ENCODE measurements at regions not wholly inside any gene's neighbourhood (a gene's known extent, or its start where the extent isn't known, plus 50 kb on each side); places are given as distances from the start of the nearest gene placed in this dataset.
"Not testable (repeated sequence)": the region's sequence is repeated elsewhere in the genome, so short reads cannot be mapped to it uniquely, and the experiment has no call there.

DNA sequence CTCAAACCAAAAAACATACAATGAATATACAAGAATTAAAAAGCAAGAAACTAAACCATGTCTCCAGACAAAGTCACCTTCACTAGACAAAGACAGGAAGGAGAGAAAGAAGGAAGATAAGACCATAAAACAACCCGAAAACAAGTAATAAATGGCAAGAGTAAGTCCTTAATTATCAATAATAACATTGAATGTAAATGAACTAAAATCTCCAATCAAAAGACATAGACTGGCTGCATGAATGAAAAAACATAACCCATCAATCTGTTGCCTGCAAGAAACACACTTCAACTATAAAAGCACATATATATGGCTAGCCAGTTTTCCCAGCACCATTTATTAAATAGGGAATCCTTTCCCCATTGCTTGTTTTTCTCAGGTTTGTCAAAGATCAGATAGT, 100.8 kb upstream of the SAMSN1 start:
- TF ChIP-seq POLR2A (IDR thresholded peaks at IDR 0.05): no peak
- TF ChIP-seq, protein P1, sequence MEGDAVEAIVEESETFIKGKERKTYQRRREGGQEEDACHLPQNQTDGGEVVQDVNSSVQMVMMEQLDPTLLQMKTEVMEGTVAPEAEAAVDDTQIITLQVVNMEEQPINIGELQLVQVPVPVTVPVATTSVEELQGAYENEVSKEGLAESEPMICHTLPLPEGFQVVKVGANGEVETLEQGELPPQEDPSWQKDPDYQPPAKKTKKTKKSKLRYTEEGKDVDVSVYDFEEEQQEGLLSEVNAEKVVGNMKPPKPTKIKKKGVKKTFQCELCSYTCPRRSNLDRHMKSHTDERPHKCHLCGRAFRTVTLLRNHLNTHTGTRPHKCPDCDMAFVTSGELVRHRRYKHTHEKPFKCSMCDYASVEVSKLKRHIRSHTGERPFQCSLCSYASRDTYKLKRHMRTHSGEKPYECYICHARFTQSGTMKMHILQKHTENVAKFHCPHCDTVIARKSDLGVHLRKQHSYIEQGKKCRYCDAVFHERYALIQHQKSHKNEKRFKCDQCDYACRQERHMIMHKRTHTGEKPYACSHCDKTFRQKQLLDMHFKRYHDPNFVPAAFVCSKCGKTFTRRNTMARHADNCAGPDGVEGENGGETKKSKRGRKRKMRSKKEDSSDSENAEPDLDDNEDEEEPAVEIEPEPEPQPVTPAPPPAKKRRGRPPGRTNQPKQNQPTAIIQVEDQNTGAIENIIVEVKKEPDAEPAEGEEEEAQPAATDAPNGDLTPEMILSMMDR (IDR thresholded peaks at IDR 0.05 in 4 of 5, conservative IDR thresholded peaks at IDR 0.05 in 1 of 5): no peak
- in situ Hi-C loops (cut with MboI; ENCODE audit: low sequenced_read_pairs in 4 of 4): no loop called here

DNA sequence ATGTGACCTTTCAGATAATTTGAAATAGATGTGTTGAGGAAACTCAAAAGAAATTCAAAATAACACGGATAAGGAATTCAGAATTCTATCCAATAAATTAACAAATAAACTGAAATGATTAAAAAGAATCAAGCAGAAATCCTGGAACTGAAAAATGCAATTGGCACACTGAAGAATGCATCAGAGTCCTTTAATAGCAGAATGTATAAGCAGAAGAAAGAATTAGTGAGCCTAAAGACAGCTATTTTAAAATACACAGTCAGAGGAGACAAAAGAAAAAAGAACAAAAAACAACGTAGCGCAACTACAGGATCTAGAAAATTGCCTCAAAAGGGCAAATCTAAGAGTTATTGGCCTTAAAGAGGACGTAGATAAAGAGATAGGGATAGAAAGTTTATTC, 99.6 kb upstream of the SAMSN1 start:
- intact Hi-C loops (cut with DNase I; ENCODE audit: low total_unique reads) (no loop called here), in situ Hi-C loops (cut with MboI; ENCODE audit: low sequenced_read_pairs in 4 of 4) (no loop called here)
- DNase-seq: no peak
- H3K36me3 ChIP-seq: no peaks in the 10 kb centered on the region
- TF ChIP-seq POLR2A (IDR thresholded peaks at IDR 0.05): no peak
- TF ChIP-seq, protein P1 (IDR thresholded peaks at IDR 0.05 in 4 of 5, conservative IDR thresholded peaks at IDR 0.05 in 1 of 5): no peak
- H3K27ac ChIP-seq: no peak overlapping the region
- H3K27me3 ChIP-seq: no peaks in the 10 kb centered on the region
- H3K4me3 ChIP-seq: no peak overlapping the region
- no peak for ATAC-seq
- H3K4me1 ChIP-seq: no peaks in the 10 kb centered on the region
- peaks cover 0 to 9% (median 0%) of the 10 kb centered on the region in 3 donors for H3K9me3 ChIP-seq

More for the DNA sequence above, 100.8 kb upstream of the SAMSN1 start:
- Histone ChIP-seq H3K27me3 (no peaks in the 10 kb centered on the region), H3K27ac (no peak overlapping the region), H3K36me3 (no peaks in the 10 kb centered on the region), H3K4me3 (no peak overlapping the region), H3K4me1 (no peaks in the 10 kb centered on the region), H3K9me3 (peaks cover 0 to 9% (median 0%) of the 10 kb centered on the region in 3 donors)
- intact Hi-C loops (cut with DNase I; ENCODE audit: low total_unique reads): no loop called here
- DNase-seq (no peak), ATAC-seq (no peak)

DNA sequence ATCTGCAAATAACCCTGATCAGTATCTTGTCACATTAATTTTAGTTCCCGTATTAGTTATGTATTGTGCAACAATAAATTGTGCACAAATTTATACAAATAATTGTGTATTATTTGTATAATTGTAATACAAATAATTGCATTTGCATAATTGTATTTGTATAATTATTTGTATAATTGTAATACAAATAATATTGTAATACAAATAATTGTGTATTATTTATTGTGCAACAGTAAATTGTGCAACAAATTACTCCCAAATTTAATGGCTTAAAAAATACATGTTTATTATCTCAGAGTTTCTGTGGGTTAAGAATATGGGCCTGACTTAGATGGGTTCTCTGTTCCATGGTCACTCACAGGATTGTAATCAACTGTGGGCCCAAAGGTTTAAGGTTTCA, 86.2 kb upstream of the SAMSN1 start:
- no peak for TF ChIP-seq POLR2A (IDR thresholded peaks at IDR 0.05)
- TF ChIP-seq, protein P1 (IDR thresholded peaks at IDR 0.05 in 4 of 5, conservative IDR thresholded peaks at IDR 0.05 in 1 of 5): no peak
- in situ Hi-C loops (cut with MboI; ENCODE audit: low sequenced_read_pairs in 4 of 4): no loop called here
- Histone ChIP-seq H3K27ac (no peak overlapping the region), H3K9me3 (no peaks in the 10 kb centered on the region), H3K36me3 (no peaks in the 10 kb centered on the region), H3K4me1 (no peaks in the 10 kb centered on the region), H3K4me3 (no peak overlapping the region), H3K27me3 (no peaks in the 10 kb centered on the region)
- intact Hi-C loops (cut with DNase I; ENCODE audit: low total_unique reads): no loop called here
- no peak for DNase-seq
- no peak for ATAC-seq

GRCh38 chr21:14630556-14631069, 84.5 kb upstream of the SAMSN1 start:
- no peaks in the 10 kb centered on the region for H3K36me3 ChIP-seq
- H3K9me3 ChIP-seq: no peaks in the 10 kb centered on the region
- DNase-seq (no peak), ATAC-seq (no peak)
- intact Hi-C loops (cut with DNase I; ENCODE audit: low total_unique reads) (no loop called here), in situ Hi-C loops (cut with MboI; ENCODE audit: low sequenced_read_pairs in 4 of 4) (no loop called here)
- H3K4me1 ChIP-seq: no peaks in the 10 kb centered on the region
- TF ChIP-seq, protein P1 (IDR thresholded peaks at IDR 0.05 in 4 of 5, conservative IDR thresholded peaks at IDR 0.05 in 1 of 5): no peak
- no peak for TF ChIP-seq POLR2A (IDR thresholded peaks at IDR 0.05)
- no peaks in the 10 kb centered on the region for H3K27me3 ChIP-seq
- no peak overlapping the region for H3K27ac ChIP-seq
- no peak overlapping the region for H3K4me3 ChIP-seq

- Histone ChIP-seq H3K27ac (no peak overlapping the region), H3K27me3 (no peaks in the 10 kb centered on the region), H3K36me3 (no peaks in the 10 kb centered on the region), H3K9me3 (no peaks in the 10 kb centered on the region), H3K4me3 (no peak overlapping the region), H3K4me1 (no peaks in the 10 kb centered on the region)
- ATAC-seq (no peak), DNase-seq (no peak)
- in situ Hi-C loops (cut with MboI; ENCODE audit: low sequenced_read_pairs in 4 of 4) (no loop called here), intact Hi-C loops (cut with DNase I; ENCODE audit: low total_unique reads) (no loop called here)
- TF ChIP-seq, protein P1 (IDR thresholded peaks at IDR 0.05 in 4 of 5, conservative IDR thresholded peaks at IDR 0.05 in 1 of 5): no peak
- TF ChIP-seq POLR2A (IDR thresholded peaks at IDR 0.05): no peak
These were observed 83.3 kb upstream of the SAMSN1 start for GRCh38 chr21:14629461-14629860.

DNA sequence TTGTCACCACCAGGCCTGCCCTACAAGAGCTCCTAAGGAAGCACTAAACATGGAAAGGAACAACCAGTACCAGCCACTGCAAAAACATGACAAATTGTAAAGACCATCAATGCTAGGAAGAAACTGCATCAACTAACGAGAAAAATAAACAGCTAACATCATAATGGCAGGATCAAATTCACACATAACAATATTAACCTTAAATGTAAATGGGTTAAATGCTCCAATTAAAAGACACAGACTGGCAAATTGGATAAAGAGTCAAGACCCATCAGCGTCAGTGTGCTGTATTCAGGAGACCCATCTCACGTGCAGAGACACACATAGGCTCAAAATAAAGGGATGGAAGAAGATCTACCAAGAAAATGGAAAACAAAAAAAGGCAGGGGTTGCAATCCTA, 77.0 kb upstream of the SAMSN1 start:
- intact Hi-C loops (cut with DNase I; ENCODE audit: low total_unique reads); DNase-seq; H3K27ac ChIP-seq; H3K9me3 ChIP-seq; in situ Hi-C loops (cut with MboI; ENCODE audit: low sequenced_read_pairs in 4 of 4); H3K4me3 ChIP-seq; H3K4me1 ChIP-seq; ATAC-seq; H3K36me3 ChIP-seq; H3K27me3 ChIP-seq: not testable (repeated sequence)
